ENCODE measurements at regions not wholly inside any gene's neighbourhood (a gene's known extent, or its start where the extent isn't known, plus 50 kb on each side); places are given as distances from the start of the nearest gene placed in this dataset.

GRCh38 chr9:34866614-34867013, 91.5 kb upstream of the PHF24 start:
- TF ChIP-seq CTCF (IDR thresholded peaks at IDR 0.05 in 4 of 5, conservative IDR thresholded peaks at IDR 0.05 in 1 of 5) (no peak), POLR2A (IDR thresholded peaks at IDR 0.05) (no peak)

All from gastrocnemius medialis (tissue), 4 donors.